GM18909 (cell line): ENCODE measurements at regions not wholly inside any gene's neighbourhood (a gene's known extent, or its start where the extent isn't known, plus 50 kb on each side); places are given as distances from the start of the nearest gene placed in this dataset.

Experiments used
- ATAC-seq: cut with Tn5 transposase; IDR thresholded peaks from one replicate; pipeline ENCODE4 v1.9.1; 2021; ENCODE audit warnings: mild to moderate bottlenecking; ENCODE audit not compliant: unreplicated experiment, poor library complexity

DNA sequence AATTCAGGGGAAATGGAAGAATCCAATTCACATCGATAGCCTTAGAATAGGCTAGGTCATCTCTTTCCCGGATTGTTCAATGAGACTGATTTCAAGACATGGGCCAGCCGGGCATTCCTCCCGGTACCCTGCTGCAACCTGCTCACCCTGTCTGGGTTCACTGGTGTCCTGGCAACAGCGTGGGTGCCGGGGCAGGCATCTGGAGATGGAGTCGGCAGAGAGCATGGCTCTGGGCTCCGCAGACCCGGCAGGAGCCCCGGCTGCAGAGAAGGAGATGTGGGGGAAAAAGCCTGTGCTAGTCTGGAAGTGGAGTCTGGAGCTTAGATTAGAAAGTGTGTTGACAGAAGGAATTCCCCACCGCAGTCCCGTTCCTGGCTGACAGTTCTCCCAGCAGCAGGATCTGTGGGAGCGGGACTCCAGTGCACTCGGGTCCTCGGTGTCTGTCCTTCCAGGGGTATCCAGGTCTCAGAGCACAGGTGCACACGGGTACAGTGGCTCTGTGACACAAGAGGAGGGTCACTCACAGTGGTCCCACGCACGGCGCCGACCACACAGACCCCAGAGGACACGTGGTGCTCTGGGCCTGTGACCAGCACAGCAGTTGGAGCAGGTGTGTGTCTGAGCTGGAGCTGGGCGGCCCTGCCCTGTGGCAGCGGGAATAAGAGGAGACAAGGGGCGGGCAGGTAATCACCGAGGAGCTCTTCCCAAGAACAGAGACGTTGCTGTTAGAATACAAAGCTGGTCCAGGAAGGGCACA is 65.7 kb upstream of the PITRM1 start:
- no peak for ATAC-seq

DNA sequence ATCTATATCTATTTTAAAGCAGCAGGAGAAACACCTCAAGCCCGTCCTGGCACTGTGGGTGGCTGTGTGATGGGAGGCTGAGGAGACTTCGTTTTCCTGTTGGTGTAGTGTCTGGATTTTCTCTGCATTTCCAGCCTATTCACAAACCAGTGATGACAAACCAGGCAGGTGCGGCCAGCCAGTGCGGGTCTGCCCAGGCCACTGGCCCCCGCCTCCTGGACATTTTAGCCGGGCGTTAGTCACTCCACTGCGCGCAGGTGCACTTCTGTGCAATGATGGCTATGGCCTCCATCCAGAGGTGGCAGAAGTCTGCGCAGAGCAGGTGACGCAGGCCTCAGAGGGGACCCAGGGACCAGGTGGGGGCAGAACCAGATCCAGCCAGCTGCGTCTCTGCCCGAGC is 64.9 kb upstream of the PITRM1 start:
- no peak for ATAC-seq

GRCh38 chr10:3236644-3237404 is 64.2 kb upstream of the PITRM1 start:
- ATAC-seq: no peak

DNA sequence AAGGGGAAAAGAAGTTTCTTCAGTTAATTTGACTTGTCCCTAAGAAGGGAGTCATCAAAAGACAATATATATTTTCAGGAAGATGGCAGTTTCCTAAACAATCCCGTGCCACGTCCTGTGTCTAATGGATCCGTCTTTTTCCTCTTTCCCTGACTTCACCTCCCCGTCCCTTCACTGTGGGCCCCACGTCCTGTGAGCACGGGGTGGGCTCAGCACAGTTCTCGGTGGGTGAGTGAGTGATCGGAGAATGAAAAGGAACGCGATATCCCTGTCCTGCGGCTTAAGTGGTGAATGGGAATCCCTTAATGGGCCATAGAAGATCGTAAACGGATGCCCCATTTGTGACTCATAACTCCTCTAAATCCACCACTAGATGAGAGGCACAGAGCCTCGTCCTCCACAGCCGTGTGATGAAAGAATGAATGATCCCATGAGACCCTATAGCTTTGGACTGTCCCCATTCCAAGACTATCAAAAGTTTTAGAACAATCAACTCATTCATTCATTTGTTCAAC is 63.5 kb upstream of the PITRM1 start:
- no peak for ATAC-seq

DNA sequence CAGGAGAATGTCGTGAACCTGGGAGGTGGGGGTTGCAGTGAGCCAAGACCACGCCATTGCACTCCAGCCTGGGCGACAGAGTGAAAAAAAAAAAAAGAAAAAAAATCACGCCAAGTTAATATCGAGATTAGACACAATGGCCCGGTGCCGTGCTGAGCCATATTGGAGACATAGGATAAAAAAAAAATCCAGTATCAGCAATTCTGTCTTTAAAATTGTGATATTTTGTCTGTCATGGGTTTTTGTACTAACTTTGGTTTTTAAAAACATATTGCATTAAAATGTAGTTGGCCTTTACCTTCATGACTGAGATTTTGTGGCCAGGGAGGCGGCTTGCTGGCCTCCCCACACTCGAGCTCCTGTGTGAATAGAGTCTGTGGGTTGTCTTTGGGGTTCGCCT is 62.8 kb upstream of the PITRM1 start:
- ATAC-seq: no peak

DNA sequence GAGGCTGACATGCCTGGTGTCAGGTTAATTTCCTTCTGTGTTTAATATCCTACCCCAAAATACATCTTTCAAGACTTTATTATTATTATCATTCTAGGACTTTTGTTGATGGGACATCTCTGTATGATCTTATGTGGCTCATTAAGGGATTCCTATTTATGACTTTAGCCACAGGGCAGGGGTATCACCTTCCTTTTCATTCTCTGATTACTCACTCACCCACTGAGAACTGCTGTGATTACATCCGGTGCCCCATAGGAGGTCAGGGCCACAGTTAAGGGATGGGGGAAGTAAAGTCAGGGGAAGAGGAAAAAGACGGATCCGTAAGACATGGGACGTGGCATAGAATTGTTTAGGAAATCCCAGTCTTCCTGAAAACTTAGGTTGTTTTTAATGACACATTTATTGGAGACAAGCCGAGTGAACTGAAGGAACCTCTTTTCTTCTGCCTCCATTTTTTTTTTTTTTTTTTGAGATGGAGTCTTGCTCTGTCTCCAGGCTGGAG is 61.0 kb upstream of the PITRM1 start:
- ATAC-seq: no peak

GRCh38 chr10:3231951-3232730 is 59.6 kb upstream of the PITRM1 start:
- no peak for ATAC-seq

DNA sequence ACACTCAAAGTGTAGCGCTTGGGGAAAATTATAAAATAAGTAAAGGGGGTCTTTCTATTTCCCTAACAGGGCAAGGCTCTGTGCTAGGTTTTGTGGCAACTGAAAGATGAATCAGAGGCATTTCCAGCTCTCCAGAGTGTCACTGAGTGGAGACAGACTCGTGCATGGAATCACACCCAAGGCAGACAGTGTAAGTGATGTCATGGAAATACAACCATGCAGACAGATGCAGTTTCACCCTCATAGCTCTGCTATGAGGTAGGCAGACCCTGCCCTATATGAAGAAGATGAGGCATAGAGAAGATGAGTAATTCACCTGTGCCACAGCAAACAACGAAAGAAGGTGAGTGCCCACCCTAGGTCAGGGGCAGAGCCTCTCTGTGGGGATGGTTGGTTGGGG is 57.2 kb upstream of the PITRM1 start:
- ATAC-seq: no peak

GRCh38 chr10:3228629-3228945 is 56.0 kb upstream of the PITRM1 start:
- no peak for ATAC-seq

DNA sequence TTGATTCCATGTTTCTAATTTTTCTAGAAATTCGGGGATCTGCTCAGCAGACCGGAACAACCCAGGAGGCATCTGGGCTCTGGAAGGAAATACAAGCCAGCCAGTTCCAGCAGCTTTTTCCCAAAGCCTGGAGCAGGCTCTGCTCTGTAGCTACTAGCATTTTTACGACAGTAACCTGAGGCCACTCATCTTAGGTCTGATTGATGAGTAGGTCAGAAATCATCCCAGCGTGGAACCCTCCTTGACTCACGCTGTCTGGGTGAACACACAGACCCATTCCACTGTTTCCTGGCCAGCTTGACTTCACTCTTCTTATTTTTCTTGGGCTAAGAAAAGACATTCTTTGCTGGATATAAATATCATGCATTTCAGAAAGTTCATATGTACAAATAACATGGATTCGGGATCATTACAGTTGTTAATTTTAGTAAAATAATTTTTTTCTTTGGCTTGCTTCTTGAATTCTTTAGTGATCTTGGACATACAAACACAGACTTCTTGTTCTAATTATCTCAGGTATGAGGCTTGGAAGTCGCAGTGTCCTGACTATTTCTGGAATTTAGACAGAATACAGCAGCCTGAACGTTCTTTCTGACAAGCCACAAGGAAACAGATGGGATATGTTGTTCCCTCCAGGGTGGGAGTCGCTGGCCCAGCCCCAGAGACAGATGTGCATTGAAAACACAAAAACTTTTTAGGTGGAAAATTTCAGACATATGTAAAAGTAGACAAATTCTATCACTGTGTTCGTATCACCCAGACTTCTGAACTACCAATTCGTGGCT is 54.6 kb upstream of the PITRM1 start:
- peak; percentile 8 for ATAC-seq

DNA sequence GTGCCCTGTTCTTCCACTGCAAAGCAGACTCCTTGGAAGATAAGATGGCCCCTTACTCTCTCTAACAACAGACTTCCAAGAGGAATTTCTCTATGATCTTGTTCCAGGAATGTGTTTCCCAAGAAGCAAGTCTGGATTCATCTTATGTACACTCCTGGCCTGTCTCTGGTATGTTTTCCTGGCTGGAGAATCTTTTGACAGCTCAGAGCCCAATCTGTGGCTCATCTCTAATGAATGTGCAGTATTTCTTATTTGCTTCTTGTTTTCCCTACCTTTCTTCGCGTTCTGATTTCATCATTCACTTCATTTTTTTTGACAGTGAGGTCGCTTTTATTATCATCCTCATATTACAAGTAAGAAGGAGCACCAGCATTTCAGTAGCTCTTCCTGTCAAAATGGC is 53.0 kb upstream of the PITRM1 start:
- no peak for ATAC-seq

GRCh38 chr10:3224241-3224640 is 51.7 kb upstream of the PITRM1 start:
- ATAC-seq: no peak

DNA sequence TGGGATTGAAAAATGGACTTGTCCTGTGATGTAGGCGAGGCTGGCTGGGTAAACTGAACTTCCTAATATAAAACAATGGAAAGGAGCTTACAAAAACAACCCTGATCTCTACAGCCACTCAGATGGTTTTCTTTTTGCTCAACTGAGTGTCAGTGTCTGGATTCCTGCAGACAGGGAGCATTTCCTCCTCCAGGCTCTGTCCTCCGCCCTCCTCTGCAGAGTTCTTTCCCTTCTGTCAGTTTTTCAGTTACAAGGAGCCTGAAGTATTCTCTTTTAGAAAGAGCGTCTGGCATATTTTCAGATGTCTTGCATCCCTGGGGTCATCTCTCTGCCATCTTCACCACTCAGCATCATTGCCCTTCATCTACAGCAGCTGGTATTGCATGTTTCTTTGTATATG is 50.0 kb upstream of the PITRM1 start:
- no peak for ATAC-seq
